Activated T-cell treated with anti-CD3 and anti-CD28 coated beads for 1 hour (primary cell): ENCODE measurements at regions not wholly inside any gene's neighbourhood (a gene's known extent, or its start where the extent isn't known, plus 50 kb on each side); places are given as distances from the start of the nearest gene placed in this dataset.

Experiments
- DNase-seq: peaks from one replicate; pipeline ENCODE4 v3.0.0-alpha.2; 2020; ENCODE audit warnings: low read depth

GRCh38 chr20:53837126-53837826 lies 233.1 kb downstream of the BCAS1 start:
- no peak for DNase-seq

- no peak for DNase-seq
Measured at GRCh38 chr20:53834749-53835148, 235.6 kb downstream of the BCAS1 start.

GRCh38 chr20:53834062-53834442 lies 236.3 kb downstream of the BCAS1 start:
- DNase-seq, result no peak

- no peak for DNase-seq
Measured at GRCh38 chr20:53833333-53834061, 236.9 kb downstream of the BCAS1 start.

- no peak for DNase-seq
Measured at GRCh38 chr20:53832499-53832898, 237.9 kb downstream of the BCAS1 start.

GRCh38 chr20:53831812-53832211 lies 238.2 kb upstream of the ZNF217 start:
- DNase-seq, result no peak

GRCh38 chr20:53831228-53831627 lies 237.6 kb upstream of the ZNF217 start:
- no peak for DNase-seq

- DNase-seq, result no peak
Measured at GRCh38 chr20:53829724-53830521, 236.3 kb upstream of the ZNF217 start.

GRCh38 chr20:53829255-53829723 lies 235.7 kb upstream of the ZNF217 start:
- no peak for DNase-seq

- no peak for DNase-seq
Measured at GRCh38 chr20:53828682-53829254, 235.1 kb upstream of the ZNF217 start.

GRCh38 chr20:53828088-53828681 lies 234.5 kb upstream of the ZNF217 start:
- DNase-seq, result no peak

- DNase-seq, result no peak
Measured at GRCh38 chr20:53827292-53828087, 233.9 kb upstream of the ZNF217 start.

- no peak for DNase-seq
Measured at GRCh38 chr20:53826597-53827291, 233.1 kb upstream of the ZNF217 start.

- no peak for DNase-seq
Measured at GRCh38 chr20:53826090-53826489, 232.5 kb upstream of the ZNF217 start.

GRCh38 chr20:53825282-53825681 lies 231.6 kb upstream of the ZNF217 start:
- DNase-seq, result no peak

- DNase-seq, result no peak
Measured at GRCh38 chr20:53824779-53825178, 231.1 kb upstream of the ZNF217 start.

- DNase-seq, result no peak
Measured at GRCh38 chr20:53823121-53823764, 229.6 kb upstream of the ZNF217 start.

GRCh38 chr20:53822534-53822933 lies 228.9 kb upstream of the ZNF217 start:
- DNase-seq, result no peak

- DNase-seq, result no peak
Measured at GRCh38 chr20:53819973-53820451, 226.4 kb upstream of the ZNF217 start.
